ENCODE measurements at regions not wholly inside any gene's neighbourhood (a gene's known extent, or its start where the extent isn't known, plus 50 kb on each side); places are given as distances from the start of the nearest gene placed in this dataset.

DNA sequence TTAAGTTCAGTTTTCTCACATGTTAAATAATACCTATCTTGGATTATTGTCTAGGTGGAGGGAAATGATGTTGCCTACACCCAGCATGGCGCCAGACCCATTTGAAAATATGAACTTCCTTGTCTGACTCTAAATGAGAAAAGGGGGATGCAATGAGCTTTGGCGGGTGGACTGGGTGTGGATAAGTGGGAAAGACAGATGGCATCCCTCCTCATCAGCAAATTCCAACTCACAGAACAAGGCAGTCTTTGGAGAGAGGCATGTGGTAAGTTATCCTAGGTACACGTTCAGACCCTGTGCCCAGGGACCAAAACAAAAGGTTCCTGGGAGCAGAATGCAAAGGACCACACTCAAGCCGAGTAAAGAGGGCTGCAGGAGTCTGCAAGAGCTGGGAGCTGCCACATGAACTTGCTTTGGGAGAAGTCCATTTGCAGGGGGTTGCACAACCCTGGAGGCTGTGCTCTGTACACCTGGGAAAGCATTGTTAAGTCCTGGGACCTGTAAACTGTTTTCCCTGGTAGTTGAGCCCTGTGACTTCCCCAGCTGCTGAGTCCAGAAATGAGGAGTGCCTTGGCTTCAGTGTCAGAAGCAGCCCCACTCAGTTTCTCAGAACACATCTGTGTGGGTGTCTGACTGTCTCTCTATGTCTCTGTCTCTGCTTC, 102.3 kb upstream of the TPM1 start:
- Histone ChIP-seq H3K79me2 (ENCODE audit: control insufficient read depth, insufficient read depth, low read length) (no peaks in the 10 kb centered on the region), H4K20me1 (ENCODE audit: control insufficient read depth, extremely low read depth, insufficient read depth, low read length) (no peaks in the 10 kb centered on the region), H3K4me2 (ENCODE audit: extremely low read depth, insufficient read depth, low read length) (peak overlapping the region; percentile 9), H3K4me3 (replicated peaks in 1 of 4; ENCODE audit: control extremely low read depth in 1 of 4, insufficient read depth in 1 of 4, low read depth in 3 of 4, low read length in 4 of 4) (no peak overlapping the region), H3K27me3 (ENCODE audit: control insufficient read depth, insufficient read depth, low read length) (no peaks in the 10 kb centered on the region), H3K4me1 (ENCODE audit: control insufficient read depth, extremely low read depth, insufficient read depth, low read length) (peaks cover 20% of the 10 kb centered on the region), H3K9me3 (ENCODE audit: control insufficient read depth, insufficient read depth, low read depth, low read length) (no peaks in the 10 kb centered on the region), H2AFZ (ENCODE audit: low read length) (no peak overlapping the region), H3K36me3 (ENCODE audit: control insufficient read depth, insufficient read depth, low read length) (no peaks in the 10 kb centered on the region), H3K9ac (ENCODE audit: insufficient read depth, low read length) (no peak overlapping the region), H3K27ac (ENCODE audit: insufficient read depth, low read length) (peak overlapping the region; percentile 44)
- DNase-seq (ENCODE audit: low read depth in 2 of 2): no peak
- no peak for TF ChIP-seq EZH2 (IDR thresholded peaks at IDR 0.05; ENCODE audit: low read length, missing control alignments)
- TF ChIP-seq, protein P1, sequence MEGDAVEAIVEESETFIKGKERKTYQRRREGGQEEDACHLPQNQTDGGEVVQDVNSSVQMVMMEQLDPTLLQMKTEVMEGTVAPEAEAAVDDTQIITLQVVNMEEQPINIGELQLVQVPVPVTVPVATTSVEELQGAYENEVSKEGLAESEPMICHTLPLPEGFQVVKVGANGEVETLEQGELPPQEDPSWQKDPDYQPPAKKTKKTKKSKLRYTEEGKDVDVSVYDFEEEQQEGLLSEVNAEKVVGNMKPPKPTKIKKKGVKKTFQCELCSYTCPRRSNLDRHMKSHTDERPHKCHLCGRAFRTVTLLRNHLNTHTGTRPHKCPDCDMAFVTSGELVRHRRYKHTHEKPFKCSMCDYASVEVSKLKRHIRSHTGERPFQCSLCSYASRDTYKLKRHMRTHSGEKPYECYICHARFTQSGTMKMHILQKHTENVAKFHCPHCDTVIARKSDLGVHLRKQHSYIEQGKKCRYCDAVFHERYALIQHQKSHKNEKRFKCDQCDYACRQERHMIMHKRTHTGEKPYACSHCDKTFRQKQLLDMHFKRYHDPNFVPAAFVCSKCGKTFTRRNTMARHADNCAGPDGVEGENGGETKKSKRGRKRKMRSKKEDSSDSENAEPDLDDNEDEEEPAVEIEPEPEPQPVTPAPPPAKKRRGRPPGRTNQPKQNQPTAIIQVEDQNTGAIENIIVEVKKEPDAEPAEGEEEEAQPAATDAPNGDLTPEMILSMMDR (conservative IDR thresholded peaks at IDR 0.05 in 1 of 2, IDR thresholded peaks at IDR 0.05 in 1 of 2; ENCODE audit: low read depth in 1 of 2, low read length in 2 of 2): no peak

- peaks cover 20% of the 10 kb centered on the region for H3K4me1 ChIP-seq (ENCODE audit: control insufficient read depth, extremely low read depth, insufficient read depth, low read length)
- TF ChIP-seq, protein P1 (conservative IDR thresholded peaks at IDR 0.05 in 1 of 2, IDR thresholded peaks at IDR 0.05 in 1 of 2; ENCODE audit: low read depth in 1 of 2, low read length in 2 of 2): no peak
- TF ChIP-seq EZH2 (IDR thresholded peaks at IDR 0.05; ENCODE audit: low read length, missing control alignments): no peak
- H3K9ac ChIP-seq (ENCODE audit: insufficient read depth, low read length): peak overlapping the region; percentile 28
- H3K9me3 ChIP-seq (ENCODE audit: control insufficient read depth, insufficient read depth, low read depth, low read length): no peaks in the 10 kb centered on the region
- H3K27ac ChIP-seq (ENCODE audit: insufficient read depth, low read length): peak overlapping the region; percentile 77
- H4K20me1 ChIP-seq (ENCODE audit: control insufficient read depth, extremely low read depth, insufficient read depth, low read length): no peaks in the 10 kb centered on the region
- no peak overlapping the region for H2AFZ ChIP-seq (ENCODE audit: low read length)
- H3K27me3 ChIP-seq (ENCODE audit: control insufficient read depth, insufficient read depth, low read length): no peaks in the 10 kb centered on the region
- H3K36me3 ChIP-seq (ENCODE audit: control insufficient read depth, insufficient read depth, low read length): no peaks in the 10 kb centered on the region
- peak overlapping the region; percentile 73 for H3K4me2 ChIP-seq (ENCODE audit: extremely low read depth, insufficient read depth, low read length)
- peak; percentile 96 to 98 for DNase-seq (ENCODE audit: low read depth in 2 of 2)
- no peaks in the 10 kb centered on the region for H3K79me2 ChIP-seq (ENCODE audit: control insufficient read depth, insufficient read depth, low read length)
- H3K4me3 ChIP-seq (replicated peaks in 1 of 4; ENCODE audit: control extremely low read depth in 1 of 4, insufficient read depth in 1 of 4, low read depth in 3 of 4, low read length in 4 of 4): no peak overlapping the region
Measured at GRCh38 chr15:62940755-62941361, 101.7 kb upstream of the TPM1 start.

GRCh38 chr15:62941699-62942098, 100.8 kb upstream of the TPM1 start:
- no peaks in the 10 kb centered on the region for H4K20me1 ChIP-seq (ENCODE audit: control insufficient read depth, extremely low read depth, insufficient read depth, low read length)
- DNase-seq (ENCODE audit: low read depth in 2 of 2): peak in 1 of 2 donors; percentile 54
- peaks cover 20% of the 10 kb centered on the region for H3K4me1 ChIP-seq (ENCODE audit: control insufficient read depth, extremely low read depth, insufficient read depth, low read length)
- H3K27ac ChIP-seq (ENCODE audit: insufficient read depth, low read length): no peak overlapping the region
- H2AFZ ChIP-seq (ENCODE audit: low read length): no peak overlapping the region
- no peak overlapping the region for H3K4me3 ChIP-seq (replicated peaks in 1 of 4; ENCODE audit: control extremely low read depth in 1 of 4, insufficient read depth in 1 of 4, low read depth in 3 of 4, low read length in 4 of 4)
- H3K4me2 ChIP-seq (ENCODE audit: extremely low read depth, insufficient read depth, low read length): no peak overlapping the region
- H3K36me3 ChIP-seq (ENCODE audit: control insufficient read depth, insufficient read depth, low read length): no peaks in the 10 kb centered on the region
- H3K27me3 ChIP-seq (ENCODE audit: control insufficient read depth, insufficient read depth, low read length): no peaks in the 10 kb centered on the region
- no peaks in the 10 kb centered on the region for H3K79me2 ChIP-seq (ENCODE audit: control insufficient read depth, insufficient read depth, low read length)
- no peaks in the 10 kb centered on the region for H3K9me3 ChIP-seq (ENCODE audit: control insufficient read depth, insufficient read depth, low read depth, low read length)
- TF ChIP-seq, protein P1 (conservative IDR thresholded peaks at IDR 0.05 in 1 of 2, IDR thresholded peaks at IDR 0.05 in 1 of 2; ENCODE audit: low read depth in 1 of 2, low read length in 2 of 2): no peak
- TF ChIP-seq EZH2 (IDR thresholded peaks at IDR 0.05; ENCODE audit: low read length, missing control alignments): no peak
- no peak overlapping the region for H3K9ac ChIP-seq (ENCODE audit: insufficient read depth, low read length)

All from fibroblast of lung (primary cell).